SHP77 (cell line): ENCODE measurements at regions not wholly inside any gene's neighbourhood (a gene's known extent, or its start where the extent isn't known, plus 50 kb on each side); places are given as distances from the start of the nearest gene placed in this dataset.
"Not testable (repeated sequence)": the region's sequence is repeated elsewhere in the genome, so short reads cannot be mapped to it uniquely, and the experiment has no call there.

Experiments used
- DNase-seq, 2 experiments: peaks; one replicate each; lab custom pipeline; 2025; lab: John Stamatoyannopoulos, UW

- DNase-seq: no peak
These were observed 349.9 kb downstream of the C12orf50 start for GRCh38 chr12:87679251-87679650.

- no peak for DNase-seq
These were observed 350.7 kb downstream of the C12orf50 start for GRCh38 chr12:87678453-87678852.

- DNase-seq: no peak
These were observed 352.5 kb downstream of the C12orf50 start for GRCh38 chr12:87676731-87677130.

GRCh38 chr12:87671757-87672156 is 357.4 kb downstream of the C12orf50 start:
- DNase-seq: no peak

GRCh38 chr12:87670448-87670847 is 358.8 kb downstream of the C12orf50 start:
- DNase-seq: no peak

GRCh38 chr12:87667378-87667777 is 361.8 kb downstream of the C12orf50 start:
- DNase-seq: no peak

GRCh38 chr12:87661786-87662377 is 367.3 kb downstream of the C12orf50 start:
- no peak for DNase-seq

- no peak for DNase-seq
These were observed 368.0 kb downstream of the C12orf50 start for GRCh38 chr12:87660987-87661774.

GRCh38 chr12:87660291-87660690 is 368.9 kb downstream of the C12orf50 start:
- DNase-seq: no peak

GRCh38 chr12:87656311-87656710 is 372.9 kb downstream of the C12orf50 start:
- no peak for DNase-seq

- no peak for DNase-seq
These were observed 377.4 kb downstream of the C12orf50 start for GRCh38 chr12:87651670-87652425.

GRCh38 chr12:87642245-87642644 is 387.0 kb downstream of the C12orf50 start:
- DNase-seq: no peak

- DNase-seq: no peak
These were observed 411.0 kb downstream of the C12orf50 start for GRCh38 chr12:87618199-87618598.

- no peak for DNase-seq
These were observed 416.2 kb downstream of the C12orf50 start for GRCh38 chr12:87612996-87613395.

GRCh38 chr12:87608321-87608720 is 420.9 kb downstream of the C12orf50 start:
- DNase-seq: no peak

GRCh38 chr12:87603727-87604126 is 425.5 kb downstream of the C12orf50 start:
- no peak for DNase-seq

GRCh38 chr12:87599459-87599858 is 429.7 kb downstream of the C12orf50 start:
- DNase-seq: no peak

GRCh38 chr12:87597114-87597513 is 432.1 kb downstream of the C12orf50 start:
- DNase-seq: no peak

GRCh38 chr12:87596636-87597035 is 432.6 kb downstream of the C12orf50 start:
- no peak for DNase-seq

GRCh38 chr12:87596134-87596533 is 433.1 kb downstream of the C12orf50 start:
- no peak for DNase-seq

GRCh38 chr12:87585882-87586557 is 443.2 kb downstream of the C12orf50 start:
- DNase-seq: no peak

- not testable (repeated sequence) for DNase-seq
These were observed 450.1 kb downstream of the C12orf50 start for GRCh38 chr12:87579091-87579490.
